ENCODE measurements at regions not wholly inside any gene's neighbourhood (a gene's known extent, or its start where the extent isn't known, plus 50 kb on each side); places are given as distances from the start of the nearest gene placed in this dataset.

GRCh38 chr4:13126976-13127910, 356.9 kb downstream of the RAB28 start:
- DNase-seq = no peak

GRCh38 chr4:13118633-13119032, 365.5 kb downstream of the RAB28 start:
- DNase-seq = peak; percentile 41

- no peak for DNase-seq
Measured at GRCh38 chr4:13117185-13117584, 367.0 kb downstream of the RAB28 start.

- no peak for DNase-seq
Measured at GRCh38 chr4:13112030-13112429, 372.1 kb downstream of the RAB28 start.

GRCh38 chr4:13109536-13109935, 374.6 kb downstream of the RAB28 start:
- DNase-seq = no peak

GRCh38 chr4:13108096-13108495, 376.0 kb downstream of the RAB28 start:
- DNase-seq = no peak

- no peak for DNase-seq
Measured at GRCh38 chr4:13103382-13104015, 380.6 kb downstream of the RAB28 start.

GRCh38 chr4:13102092-13102742, 381.9 kb downstream of the RAB28 start:
- no peak for DNase-seq

- DNase-seq = no peak
Measured at GRCh38 chr4:13097971-13098370, 386.2 kb downstream of the RAB28 start.

- DNase-seq = no peak
Measured at GRCh38 chr4:13095722-13096121, 388.4 kb downstream of the RAB28 start.

- DNase-seq = no peak
Measured at GRCh38 chr4:13093170-13093569, 391.0 kb downstream of the RAB28 start.

GRCh38 chr4:13092702-13093101, 391.4 kb downstream of the RAB28 start:
- DNase-seq = no peak

- DNase-seq = no peak
Measured at GRCh38 chr4:13089659-13089998, 394.5 kb downstream of the RAB28 start.

GRCh38 chr4:13088726-13089658, 395.1 kb downstream of the RAB28 start:
- DNase-seq = no peak

GRCh38 chr4:13087041-13087440, 397.1 kb downstream of the RAB28 start:
- no peak for DNase-seq

GRCh38 chr4:13084210-13084609, 399.9 kb downstream of the RAB28 start:
- no peak for DNase-seq

GRCh38 chr4:13081830-13082229, 402.3 kb downstream of the RAB28 start:
- DNase-seq = no peak

GRCh38 chr4:13067077-13067476, 417.1 kb downstream of the RAB28 start:
- DNase-seq = no peak

GRCh38 chr4:13059019-13059418, 425.1 kb downstream of the RAB28 start:
- no peak for DNase-seq

- no peak for DNase-seq
Measured at GRCh38 chr4:13056630-13057189, 427.4 kb downstream of the RAB28 start.

GRCh38 chr4:13054420-13054970, 429.6 kb downstream of the RAB28 start:
- DNase-seq = no peak

GRCh38 chr4:13047591-13047990, 436.5 kb downstream of the RAB28 start:
- no peak for DNase-seq
